Thyroid gland (tissue), 4 donors: ENCODE measurements at regions not wholly inside any gene's neighbourhood (a gene's known extent, or its start where the extent isn't known, plus 50 kb on each side); places are given as distances from the start of the nearest gene placed in this dataset.

ENCODE experiments used
- POLR2A ChIP-seq, 2 donors: fragments of 450-650 bp; IDR thresholded peaks; one replicate each; pipeline ENCODE4 v1.6.1; 2017; ENCODE audit warnings: antibody characterized with exemption in 2 of 2, mild to moderate bottlenecking in 2 of 2, moderate library complexity in 1 of 2
- TF ChIP-seq, protein P1 (sequence below), 6 experiments: fragments of 200-600 bp in 3 of 6; fragments of 450-650 bp in 3 of 6; sonication (generic) in 3 of 6; IDR thresholded peaks; one replicate each; pipeline ENCODE4 v1.5.1; 2016 to 2019; ENCODE audit warnings: antibody characterized with exemption in 6 of 6, mild to moderate bottlenecking in 2 of 6, inconsistent platforms in 1 of 6, moderate library complexity in 1 of 6

GRCh38 chr7:124412531-124412930 lies 353.1 kb downstream of the GPR37 start:
- TF ChIP-seq, protein P1, sequence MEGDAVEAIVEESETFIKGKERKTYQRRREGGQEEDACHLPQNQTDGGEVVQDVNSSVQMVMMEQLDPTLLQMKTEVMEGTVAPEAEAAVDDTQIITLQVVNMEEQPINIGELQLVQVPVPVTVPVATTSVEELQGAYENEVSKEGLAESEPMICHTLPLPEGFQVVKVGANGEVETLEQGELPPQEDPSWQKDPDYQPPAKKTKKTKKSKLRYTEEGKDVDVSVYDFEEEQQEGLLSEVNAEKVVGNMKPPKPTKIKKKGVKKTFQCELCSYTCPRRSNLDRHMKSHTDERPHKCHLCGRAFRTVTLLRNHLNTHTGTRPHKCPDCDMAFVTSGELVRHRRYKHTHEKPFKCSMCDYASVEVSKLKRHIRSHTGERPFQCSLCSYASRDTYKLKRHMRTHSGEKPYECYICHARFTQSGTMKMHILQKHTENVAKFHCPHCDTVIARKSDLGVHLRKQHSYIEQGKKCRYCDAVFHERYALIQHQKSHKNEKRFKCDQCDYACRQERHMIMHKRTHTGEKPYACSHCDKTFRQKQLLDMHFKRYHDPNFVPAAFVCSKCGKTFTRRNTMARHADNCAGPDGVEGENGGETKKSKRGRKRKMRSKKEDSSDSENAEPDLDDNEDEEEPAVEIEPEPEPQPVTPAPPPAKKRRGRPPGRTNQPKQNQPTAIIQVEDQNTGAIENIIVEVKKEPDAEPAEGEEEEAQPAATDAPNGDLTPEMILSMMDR (IDR thresholded peaks at IDR 0.05): no peak
- no peak for TF ChIP-seq POLR2A (IDR thresholded peaks at IDR 0.05)
